ENCODE measurements at regions not wholly inside any gene's neighbourhood (a gene's known extent, or its start where the extent isn't known, plus 50 kb on each side); places are given as distances from the start of the nearest gene placed in this dataset.

DNA sequence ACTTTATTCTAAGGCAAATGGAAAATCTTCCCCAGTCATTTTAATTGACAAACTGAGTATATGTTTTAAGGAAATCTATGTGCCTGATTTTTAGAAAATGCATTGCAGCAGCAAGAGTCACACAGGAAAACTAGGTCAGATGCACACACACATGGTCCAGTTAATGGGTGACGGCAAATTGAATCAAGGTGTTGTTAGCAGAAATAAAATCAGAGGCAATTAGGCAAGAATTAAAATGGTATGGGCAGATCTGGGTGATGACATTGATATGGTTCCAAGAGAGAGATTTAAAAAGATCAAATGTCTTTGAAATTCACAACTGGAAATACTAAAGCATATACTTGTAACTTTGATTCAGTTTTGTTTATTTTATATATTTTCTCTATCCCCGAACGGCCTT lies 174.2 kb upstream of the CDH19 start:
- H3K36me3 ChIP-seq, result no peaks in the 10 kb centered on the region
- H3K27ac ChIP-seq, result no peak overlapping the region
- ATAC-seq (no peak), DNase-seq (no peak)
- no peaks in the 10 kb centered on the region for H3K9me3 ChIP-seq
- TF ChIP-seq, protein P1, sequence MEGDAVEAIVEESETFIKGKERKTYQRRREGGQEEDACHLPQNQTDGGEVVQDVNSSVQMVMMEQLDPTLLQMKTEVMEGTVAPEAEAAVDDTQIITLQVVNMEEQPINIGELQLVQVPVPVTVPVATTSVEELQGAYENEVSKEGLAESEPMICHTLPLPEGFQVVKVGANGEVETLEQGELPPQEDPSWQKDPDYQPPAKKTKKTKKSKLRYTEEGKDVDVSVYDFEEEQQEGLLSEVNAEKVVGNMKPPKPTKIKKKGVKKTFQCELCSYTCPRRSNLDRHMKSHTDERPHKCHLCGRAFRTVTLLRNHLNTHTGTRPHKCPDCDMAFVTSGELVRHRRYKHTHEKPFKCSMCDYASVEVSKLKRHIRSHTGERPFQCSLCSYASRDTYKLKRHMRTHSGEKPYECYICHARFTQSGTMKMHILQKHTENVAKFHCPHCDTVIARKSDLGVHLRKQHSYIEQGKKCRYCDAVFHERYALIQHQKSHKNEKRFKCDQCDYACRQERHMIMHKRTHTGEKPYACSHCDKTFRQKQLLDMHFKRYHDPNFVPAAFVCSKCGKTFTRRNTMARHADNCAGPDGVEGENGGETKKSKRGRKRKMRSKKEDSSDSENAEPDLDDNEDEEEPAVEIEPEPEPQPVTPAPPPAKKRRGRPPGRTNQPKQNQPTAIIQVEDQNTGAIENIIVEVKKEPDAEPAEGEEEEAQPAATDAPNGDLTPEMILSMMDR (IDR thresholded peaks at IDR 0.05), result no peak
- 85 to 91% methylated on average over 3 of the region's 3 CpGs for WGBS, 2 donors
- H3K4me3 ChIP-seq, result no peak overlapping the region
- H3K27me3 ChIP-seq, result no peaks in the 10 kb centered on the region
- intact Hi-C loops (cut with DNase I), result no loop called here
- no peaks in the 10 kb centered on the region for H3K4me1 ChIP-seq

DNA sequence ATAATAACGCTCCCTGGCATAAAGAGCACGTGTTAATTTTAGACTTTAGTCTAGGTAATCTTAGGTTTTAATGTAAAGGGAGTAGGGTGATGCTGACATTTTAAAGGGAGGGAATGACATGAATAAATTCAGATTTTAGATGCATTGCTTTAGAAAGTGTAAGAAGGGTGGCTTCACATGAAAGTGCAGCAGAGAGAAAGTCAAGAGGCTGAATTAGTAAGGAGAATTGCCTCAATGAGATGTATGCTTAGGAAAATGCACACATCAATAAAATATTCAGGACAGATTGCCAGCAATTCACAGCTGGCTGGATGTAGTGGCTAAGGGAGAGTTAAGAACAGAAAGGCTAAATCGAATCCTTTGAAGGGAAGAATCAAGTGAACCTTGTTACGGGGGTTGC lies 165.5 kb upstream of the CDH19 start:
- DNase-seq, result no peak
- Histone ChIP-seq H3K36me3 (no peaks in the 10 kb centered on the region), H3K4me1 (no peaks in the 10 kb centered on the region), H3K27me3 (no peaks in the 10 kb centered on the region), H3K4me3 (no peak overlapping the region), H3K9me3 (no peaks in the 10 kb centered on the region), H3K27ac (no peak overlapping the region)
- intact Hi-C loops (cut with DNase I), result no loop called here
- no peak for ATAC-seq
- TF ChIP-seq, protein P1 (IDR thresholded peaks at IDR 0.05), result no peak
- WGBS, 2 donors, result 72 to 74% methylated on average over 4 of the region's 4 CpGs

DNA sequence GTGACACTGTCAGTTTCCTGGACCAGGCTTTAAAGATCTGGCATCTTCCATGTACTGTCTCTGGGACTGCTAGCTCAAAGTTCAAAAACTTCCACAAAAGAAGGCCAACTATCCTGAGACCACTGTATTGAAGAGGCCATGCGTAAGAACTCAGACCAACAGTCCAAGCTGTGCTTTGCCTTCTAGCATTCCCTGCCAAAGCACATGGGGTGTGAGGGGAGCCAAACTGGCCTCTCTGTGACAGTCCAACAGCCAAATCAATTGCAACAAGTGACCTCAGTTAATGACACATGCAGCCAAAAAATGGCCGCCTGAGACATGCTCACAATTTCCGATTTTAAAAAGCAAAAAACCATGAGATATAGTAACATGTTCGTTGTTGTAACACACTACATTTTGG lies 160.3 kb upstream of the CDH19 start:
- Histone ChIP-seq H3K9me3 (no peaks in the 10 kb centered on the region), H3K27ac (peak overlapping the region in 1 of 10 donors; percentile 29), H3K4me1 (no peaks in the 10 kb centered on the region), H3K36me3 (no peaks in the 10 kb centered on the region), H3K27me3 (no peaks in the 10 kb centered on the region), H3K4me3 (no peak overlapping the region)
- WGBS, 2 donors, result 73 to 78% methylated on average over 4 of the region's 4 CpGs
- peak in 1 of 2 donors; percentile 47 for DNase-seq
- TF ChIP-seq, protein P1 (IDR thresholded peaks at IDR 0.05), result no peak
- ATAC-seq, result peak; percentile 50 to 96 (median 80)
- intact Hi-C loops (cut with DNase I), result no loop called here

DNA sequence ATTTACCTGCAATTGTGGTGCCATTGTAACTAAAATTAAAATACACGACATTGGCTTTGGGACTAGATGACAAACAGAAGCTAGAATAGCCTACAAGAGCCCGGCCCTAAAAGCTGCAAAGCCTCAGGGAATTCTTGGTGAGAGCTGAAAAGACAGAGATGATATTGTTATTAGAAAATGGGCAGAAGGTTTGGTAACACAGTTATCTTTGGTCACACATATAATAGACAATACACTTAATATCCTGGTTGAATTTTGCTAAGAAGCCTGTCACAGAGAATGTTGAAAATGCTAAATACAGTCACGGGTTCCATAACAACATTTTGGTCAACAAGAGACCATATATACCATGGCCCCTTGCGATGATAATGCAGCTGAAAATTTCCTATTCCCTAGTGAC lies 157.3 kb upstream of the CDH19 start:
- ATAC-seq (no peak), DNase-seq (no peak)
- Histone ChIP-seq H3K36me3 (no peaks in the 10 kb centered on the region), H3K4me3 (no peak overlapping the region), H3K9me3 (no peaks in the 10 kb centered on the region), H3K4me1 (no peaks in the 10 kb centered on the region), H3K27ac (no peak overlapping the region), H3K27me3 (no peaks in the 10 kb centered on the region)
- intact Hi-C loops (cut with DNase I), result no loop called here
- 84 to 87% methylated on average over 4 of the region's 4 CpGs for WGBS, 2 donors
- TF ChIP-seq, protein P1 (IDR thresholded peaks at IDR 0.05), result no peak

DNA sequence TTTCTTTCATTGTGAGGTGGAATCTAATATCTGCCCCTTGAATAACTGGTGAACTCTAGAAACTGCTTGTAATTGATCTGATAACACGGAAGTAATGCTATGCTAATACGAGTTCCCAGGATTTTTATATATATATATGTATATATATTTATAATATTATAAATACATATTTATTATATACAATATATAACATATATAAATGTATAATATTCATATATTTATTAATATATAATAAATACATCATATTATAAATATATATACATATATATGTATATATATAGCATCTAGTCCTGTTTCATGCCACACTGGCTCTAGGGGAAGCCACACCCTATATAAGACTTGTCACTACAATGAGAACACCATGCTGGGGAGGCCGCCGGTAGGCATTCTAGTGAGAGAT lies 156.7 kb upstream of the CDH19 start:
- intact Hi-C loops (cut with DNase I), result no loop called here
- no peak for ATAC-seq
- Histone ChIP-seq H3K27ac (no peak overlapping the region), H3K4me3 (no peak overlapping the region), H3K36me3 (no peaks in the 10 kb centered on the region), H3K27me3 (no peaks in the 10 kb centered on the region), H3K9me3 (no peaks in the 10 kb centered on the region), H3K4me1 (no peaks in the 10 kb centered on the region)
- DNase-seq, result no peak
- 94% methylated on average over 4 of the region's 4 CpGs for WGBS, 2 donors
- TF ChIP-seq, protein P1 (IDR thresholded peaks at IDR 0.05), result no peak

All from heart right ventricle (tissue), 16 donors.